Natural killer cell (primary cell): ENCODE measurements at regions not wholly inside any gene's neighbourhood (a gene's known extent, or its start where the extent isn't known, plus 50 kb on each side); places are given as distances from the start of the nearest gene placed in this dataset.

Source experiments
- ATAC-seq, 3 donors: fragments of 150-1000 bp in 2 of 3; fragments of 200-7000 bp in 1 of 3; cut with Tn5 transposase; 1 replicate in 1 of 3; 2 replicates in 2 of 3; pipeline ENCODE4 v1.10.0; 2021; ENCODE audit warnings: mild to moderate bottlenecking in 2 of 3, moderate library complexity in 2 of 3
- DNase-seq, 2 donors: peaks; one replicate each; pipeline versions ENCODE4 v3.0.0 to v3.0.0-alpha.2; 2013 to 2021; ENCODE audit warnings: mixed read lengths in 1 of 2
- H3K27ac ChIP-seq: one replicate; pipeline ENCODE4 v1.5.1; 2013; ENCODE audit warnings: mild to moderate bottlenecking, low read length
- H3K27me3 ChIP-seq: one replicate; pipeline ENCODE4 v1.6.1; 2013; ENCODE audit warnings: low read length; ENCODE audit not compliant: control insufficient read depth, insufficient read depth
- H3K36me3 ChIP-seq: one replicate; pipeline ENCODE4 v1.6.1; 2013; ENCODE audit warnings: low read length; ENCODE audit not compliant: control insufficient read depth, insufficient read depth
- H3K4me1 ChIP-seq: one replicate; pipeline ENCODE4 v1.6.1; 2013; ENCODE audit warnings: low read length; ENCODE audit not compliant: control insufficient read depth, insufficient read depth
- H3K4me3 ChIP-seq: one replicate; pipeline ENCODE4 v1.5.1; 2013; ENCODE audit warnings: low read length
- H3K9me3 ChIP-seq: one replicate; pipeline ENCODE4 v1.6.1; 2013; ENCODE audit warnings: low read length; ENCODE audit not compliant: control insufficient read depth, insufficient read depth
- H3K27ac Mint-ChIP-seq, 2 donors: one replicate each; pipeline ENCODE4 v1.8.0; 2022; ENCODE audit warnings: mild to moderate bottlenecking in 2 of 2, mixed read lengths in 2 of 2, moderate library complexity in 1 of 2
- H3K27me3 Mint-ChIP-seq, 2 donors: one replicate each; pipeline ENCODE4 v1.8.0; 2022; ENCODE audit warnings: low read depth in 2 of 2, mixed read lengths in 2 of 2
- H3K36me3 Mint-ChIP-seq: one replicate; pipeline ENCODE4 v1.8.0; 2022; ENCODE audit warnings: mixed read lengths
- H3K4me1 Mint-ChIP-seq, 2 donors: one replicate each; pipeline ENCODE4 v1.8.0; 2022; ENCODE audit warnings: mixed read lengths in 2 of 2
- H3K4me3 Mint-ChIP-seq: one replicate; pipeline ENCODE4 v1.8.0; 2022; ENCODE audit warnings: mild to moderate bottlenecking, moderate library complexity, mixed read lengths
- H3K9me3 Mint-ChIP-seq, 2 donors: one replicate each; pipeline ENCODE4 v1.8.0; 2022; ENCODE audit warnings: mixed read lengths in 2 of 2
- WGBS: methylation state at CpG from one replicate; pipeline ENCODE4 v1.1.7; 2013; ENCODE audit warnings: missing lambda C conversion rate; ENCODE audit not compliant: insufficient coverage; 5-methylcytosine and 5-hydroxymethylcytosine counted together
- intact Hi-C: fragments of 100-400 bp; cut with micrococcal nuclease; formaldehyde crosslinking; loops from one replicate; pipeline ENCODE4 v1.14.2; 2022
- TF ChIP-seq, protein P1 (sequence below): fragments of 200-600 bp; IDR thresholded peaks from one replicate; pipeline ENCODE4 v1.8.0; 2022; ENCODE audit warnings: antibody characterized with exemption

DNA sequence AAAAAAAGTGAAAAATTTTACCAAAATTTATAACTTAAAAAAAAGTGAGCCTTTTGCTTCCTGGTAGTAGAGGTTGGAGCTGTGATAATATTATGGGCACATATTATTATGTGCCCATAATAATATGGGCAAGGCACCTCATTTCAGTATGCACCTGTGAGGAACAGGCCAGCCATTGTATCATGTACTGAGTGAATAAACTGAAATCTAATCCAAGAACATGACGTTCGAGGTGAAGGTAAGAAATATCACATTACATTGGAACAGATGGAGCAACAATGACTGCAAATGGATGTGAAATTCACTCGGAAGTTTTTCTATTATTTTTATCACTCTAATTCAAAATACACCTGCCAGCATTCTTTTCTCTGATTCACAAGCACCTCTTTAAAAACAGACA, 216.0 kb downstream of the KLF6 start:
- H3K27ac Mint-ChIP-seq = no peak overlapping the region
- H3K27me3 Mint-ChIP-seq = peaks cover 0 to 8% of the 10 kb centered on the region in 2 donors
- TF ChIP-seq, protein P1, sequence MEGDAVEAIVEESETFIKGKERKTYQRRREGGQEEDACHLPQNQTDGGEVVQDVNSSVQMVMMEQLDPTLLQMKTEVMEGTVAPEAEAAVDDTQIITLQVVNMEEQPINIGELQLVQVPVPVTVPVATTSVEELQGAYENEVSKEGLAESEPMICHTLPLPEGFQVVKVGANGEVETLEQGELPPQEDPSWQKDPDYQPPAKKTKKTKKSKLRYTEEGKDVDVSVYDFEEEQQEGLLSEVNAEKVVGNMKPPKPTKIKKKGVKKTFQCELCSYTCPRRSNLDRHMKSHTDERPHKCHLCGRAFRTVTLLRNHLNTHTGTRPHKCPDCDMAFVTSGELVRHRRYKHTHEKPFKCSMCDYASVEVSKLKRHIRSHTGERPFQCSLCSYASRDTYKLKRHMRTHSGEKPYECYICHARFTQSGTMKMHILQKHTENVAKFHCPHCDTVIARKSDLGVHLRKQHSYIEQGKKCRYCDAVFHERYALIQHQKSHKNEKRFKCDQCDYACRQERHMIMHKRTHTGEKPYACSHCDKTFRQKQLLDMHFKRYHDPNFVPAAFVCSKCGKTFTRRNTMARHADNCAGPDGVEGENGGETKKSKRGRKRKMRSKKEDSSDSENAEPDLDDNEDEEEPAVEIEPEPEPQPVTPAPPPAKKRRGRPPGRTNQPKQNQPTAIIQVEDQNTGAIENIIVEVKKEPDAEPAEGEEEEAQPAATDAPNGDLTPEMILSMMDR = no peak
- Histone ChIP-seq H3K9me3 (no peaks in the 10 kb centered on the region), H3K4me3 (no peak overlapping the region), H3K27me3 (no peaks in the 10 kb centered on the region), H3K27ac (no peak overlapping the region), H3K36me3 (no peaks in the 10 kb centered on the region), H3K4me1 (no peaks in the 10 kb centered on the region)
- DNase-seq = no peak
- ATAC-seq = no peak
- H3K36me3 Mint-ChIP-seq = no peaks in the 10 kb centered on the region
- H3K4me1 Mint-ChIP-seq = peaks cover 9 to 16% of the 10 kb centered on the region in 2 donors
- WGBS = 92% methylated on average over 3 of the region's 3 CpGs
- intact Hi-C loops = no loop called here
- H3K9me3 Mint-ChIP-seq = no peaks in the 10 kb centered on the region
- no peak overlapping the region for H3K4me3 Mint-ChIP-seq

DNA sequence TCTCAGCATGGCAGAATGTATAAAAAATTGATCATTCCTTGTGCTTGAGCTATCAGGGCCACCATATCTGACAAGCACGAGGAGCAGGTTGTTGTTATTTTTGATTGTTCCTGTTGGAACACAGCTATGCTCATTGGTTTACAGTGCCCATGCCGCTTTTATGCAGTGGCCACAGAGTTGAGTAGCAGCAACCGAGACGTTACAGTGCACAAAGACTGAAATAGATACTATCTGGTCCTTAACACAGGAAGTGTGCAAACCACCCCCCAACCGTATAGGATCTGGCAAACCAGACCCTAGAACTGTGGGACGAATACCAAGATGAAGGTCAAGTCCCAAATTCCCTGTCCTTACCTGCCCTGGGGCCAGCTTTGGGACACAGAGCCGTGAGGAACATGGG, 216.6 kb downstream of the KLF6 start:
- H3K27me3 Mint-ChIP-seq = peaks cover 0 to 8% of the 10 kb centered on the region in 2 donors
- Histone ChIP-seq H3K4me3 (no peak overlapping the region), H3K27ac (no peak overlapping the region), H3K36me3 (no peaks in the 10 kb centered on the region), H3K9me3 (no peaks in the 10 kb centered on the region), H3K27me3 (no peaks in the 10 kb centered on the region), H3K4me1 (no peaks in the 10 kb centered on the region)
- DNase-seq = no peak
- peaks cover 9 to 16% of the 10 kb centered on the region in 2 donors for H3K4me1 Mint-ChIP-seq
- no peak overlapping the region for H3K4me3 Mint-ChIP-seq
- intact Hi-C loops = no loop called here
- H3K9me3 Mint-ChIP-seq = no peaks in the 10 kb centered on the region
- no peak for ATAC-seq
- no peak overlapping the region for H3K27ac Mint-ChIP-seq
- TF ChIP-seq, protein P1 = no peak
- H3K36me3 Mint-ChIP-seq = no peaks in the 10 kb centered on the region
- WGBS = 29% methylated on average over 7 of the region's 7 CpGs

DNA sequence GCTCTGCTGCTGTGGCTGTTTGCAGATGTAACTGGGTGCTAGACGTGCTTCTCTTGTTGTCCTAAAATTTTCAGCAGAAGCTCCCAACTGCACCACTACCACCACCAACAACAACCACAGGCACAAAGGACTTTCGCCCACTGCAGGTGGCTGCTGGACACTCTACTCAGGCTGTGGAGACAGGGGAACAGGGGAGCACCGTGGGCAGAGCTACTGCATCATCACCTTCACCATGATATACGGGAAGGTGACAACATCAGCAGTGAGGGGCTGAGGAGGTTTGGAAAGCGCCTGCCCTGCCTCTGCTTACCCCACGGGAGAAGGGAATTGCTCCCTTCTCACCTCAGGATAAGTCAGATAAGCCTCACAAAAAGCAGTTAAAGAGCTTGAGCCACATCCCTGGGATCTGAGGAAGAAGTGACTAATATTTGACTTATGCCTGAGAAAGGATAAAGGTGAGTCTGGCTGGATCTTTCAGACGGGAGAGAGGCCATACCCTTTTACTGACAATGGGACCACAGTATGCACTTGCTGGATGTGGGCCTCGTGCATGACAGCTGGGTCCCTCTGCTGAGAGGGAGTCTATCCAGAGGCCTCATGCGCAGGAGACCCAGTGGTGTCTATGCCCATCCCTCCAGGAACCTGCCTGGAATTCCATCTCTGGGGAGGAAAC, 217.6 kb downstream of the KLF6 start:
- Mint-ChIP-seq H3K4me1 (peaks cover 9 to 16% of the 10 kb centered on the region in 2 donors), H3K27me3 (peaks cover 0 to under 1% of the 10 kb centered on the region in 2 donors), H3K9me3 (no peaks in the 10 kb centered on the region), H3K27ac (no peak overlapping the region), H3K36me3 (no peaks in the 10 kb centered on the region), H3K4me3 (no peak overlapping the region)
- Histone ChIP-seq H3K27me3 (no peaks in the 10 kb centered on the region), H3K36me3 (no peaks in the 10 kb centered on the region), H3K27ac (no peak overlapping the region), H3K4me3 (no peak overlapping the region), H3K9me3 (no peaks in the 10 kb centered on the region), H3K4me1 (no peaks in the 10 kb centered on the region)
- intact Hi-C loops = no loop called here
- TF ChIP-seq, protein P1 = no peak
- ATAC-seq (no peak), DNase-seq (no peak)
- WGBS = 86% methylated on average over 9 of the region's 9 CpGs

DNA sequence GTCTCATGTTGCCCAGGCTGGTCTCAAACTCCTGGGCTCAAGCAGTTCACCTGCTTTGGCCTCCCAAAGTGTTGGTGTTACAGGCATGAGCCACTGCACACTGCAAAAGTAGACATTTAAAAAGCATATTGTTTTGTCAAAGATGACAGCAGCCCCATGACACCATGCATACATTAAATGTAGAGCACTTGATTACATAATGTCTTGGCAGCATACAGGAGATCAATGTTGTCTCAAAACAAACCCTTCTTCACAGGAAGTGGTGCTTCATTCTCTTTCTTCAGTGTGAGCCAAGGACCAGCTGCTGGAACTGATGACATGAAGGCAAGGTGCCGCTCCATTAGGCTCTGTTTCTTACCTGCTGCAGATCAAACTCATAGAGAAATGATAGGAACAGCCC, 218.4 kb downstream of the KLF6 start:
- H3K27me3 Mint-ChIP-seq = no peaks in the 10 kb centered on the region
- WGBS = 83% methylated on average over 1 of the region's 1 CpG
- no peaks in the 10 kb centered on the region for H3K36me3 Mint-ChIP-seq
- DNase-seq = peak in 1 of 2 donors; percentile 10
- Histone ChIP-seq H3K4me3 (no peak overlapping the region), H3K36me3 (no peaks in the 10 kb centered on the region), H3K27ac (no peak overlapping the region), H3K9me3 (no peaks in the 10 kb centered on the region), H3K4me1 (no peaks in the 10 kb centered on the region), H3K27me3 (no peaks in the 10 kb centered on the region)
- H3K9me3 Mint-ChIP-seq = no peaks in the 10 kb centered on the region
- intact Hi-C loops = no loop called here
- peaks cover 9 to 16% of the 10 kb centered on the region in 2 donors for H3K4me1 Mint-ChIP-seq
- ATAC-seq = no peak
- TF ChIP-seq, protein P1 = no peak
- no peak overlapping the region for H3K4me3 Mint-ChIP-seq
- no peak overlapping the region for H3K27ac Mint-ChIP-seq
